HG03064 (cell line): ENCODE measurements at regions not wholly inside any gene's neighbourhood (a gene's known extent, or its start where the extent isn't known, plus 50 kb on each side); places are given as distances from the start of the nearest gene placed in this dataset.

Experiments used
- ATAC-seq: cut with Tn5 transposase; IDR thresholded peaks from one replicate; pipeline ENCODE4 v1.9.1; 2021; ENCODE audit warnings: low read depth; ENCODE audit not compliant: unreplicated experiment

GRCh38 chr13:77429320-77430142 is 102.6 kb upstream of the MYCBP2 start:
- peak; percentile 65 for ATAC-seq

GRCh38 chr13:77425705-77426104 is 98.8 kb upstream of the MYCBP2 start:
- ATAC-seq: no peak

DNA sequence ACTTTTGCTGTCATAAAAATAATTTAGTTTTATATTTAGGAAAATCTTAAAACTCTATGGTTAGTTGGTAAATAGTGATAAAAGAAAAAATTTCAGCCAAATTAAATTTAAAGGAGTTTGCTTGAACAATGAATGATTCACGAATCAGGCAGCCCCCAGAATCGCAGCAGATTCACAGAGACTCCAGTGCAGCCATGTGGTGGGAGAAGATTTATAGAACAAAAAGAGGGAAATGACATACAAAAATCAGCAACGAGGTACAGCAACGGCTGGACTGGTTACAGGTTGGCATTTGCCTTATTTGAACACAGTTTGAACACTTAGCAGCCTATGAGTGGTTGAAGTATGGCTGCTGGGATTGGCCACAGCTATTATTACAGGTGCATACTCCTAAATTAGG is 96.4 kb upstream of the MYCBP2 start:
- no peak for ATAC-seq

GRCh38 chr13:77422724-77423123 is 95.8 kb upstream of the MYCBP2 start:
- no peak for ATAC-seq

- ATAC-seq: no peak
These were observed 91.0 kb upstream of the MYCBP2 start for GRCh38 chr13:77417897-77418296.

GRCh38 chr13:77416666-77417212 is 89.8 kb upstream of the MYCBP2 start:
- no peak for ATAC-seq

- peak; percentile 85 for ATAC-seq
These were observed 88.6 kb upstream of the MYCBP2 start for GRCh38 chr13:77415253-77416071.

GRCh38 chr13:77412860-77413259 is 86.0 kb upstream of the MYCBP2 start:
- ATAC-seq: no peak

DNA sequence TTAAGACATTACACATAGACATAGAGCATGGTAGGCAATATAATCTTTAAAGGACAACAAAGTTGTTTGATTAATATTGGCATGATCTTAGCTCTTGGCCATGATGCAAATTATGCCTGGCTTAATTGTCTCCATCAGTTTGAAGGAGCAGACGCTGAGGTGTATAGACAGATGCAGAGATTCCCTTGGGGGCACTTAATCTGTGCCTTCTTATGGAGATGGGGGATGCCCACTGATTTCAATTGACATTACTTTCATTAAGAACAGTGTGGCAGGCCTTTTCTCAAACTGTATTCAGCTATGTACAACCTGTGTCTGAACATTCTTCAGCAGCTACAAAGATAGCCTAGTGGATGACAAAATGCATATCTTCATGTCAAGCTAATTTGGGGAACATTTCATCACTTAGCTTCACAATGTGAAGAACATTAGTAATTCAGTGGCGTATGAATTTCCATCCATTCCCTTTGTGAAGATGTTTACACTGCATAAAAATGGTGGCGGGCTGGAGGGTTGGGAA is 85.3 kb upstream of the MYCBP2 start:
- no peak for ATAC-seq

GRCh38 chr13:77409412-77409811 is 82.5 kb upstream of the MYCBP2 start:
- no peak for ATAC-seq

DNA sequence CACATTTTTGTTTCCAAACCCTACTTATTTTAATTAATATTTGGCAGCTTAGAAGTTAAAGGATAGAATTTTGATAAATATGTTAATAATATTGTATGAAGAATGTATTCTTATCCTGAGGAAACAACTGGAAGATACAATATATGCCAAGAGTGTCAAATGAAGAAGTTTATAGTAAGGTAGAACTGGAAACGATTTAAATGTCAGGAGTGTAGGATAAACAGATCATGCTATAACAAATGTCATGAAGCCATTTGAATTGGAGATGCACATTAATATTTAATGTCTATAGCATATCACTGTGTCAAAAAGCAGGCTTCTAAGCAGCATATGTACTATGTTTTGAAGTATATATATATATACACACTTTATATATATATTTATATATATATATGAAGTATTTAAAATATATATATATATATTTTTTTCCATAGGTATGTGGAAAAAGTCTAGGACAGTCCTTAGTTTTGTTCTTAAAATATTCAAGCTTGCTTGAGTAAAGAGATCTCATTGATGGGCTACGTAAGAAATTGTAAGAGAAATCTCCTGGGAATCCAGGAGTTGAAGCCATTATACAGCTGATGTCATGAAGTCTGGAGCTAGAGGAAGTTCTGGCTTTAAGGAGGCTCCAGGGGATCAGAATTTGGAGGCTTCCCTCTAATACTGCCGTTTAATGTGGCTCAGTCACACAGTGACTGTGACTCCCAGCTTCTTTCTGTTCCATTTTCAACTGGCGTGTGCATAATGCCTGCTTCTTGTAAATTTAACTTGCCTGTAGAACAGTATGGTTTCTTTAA is 79.9 kb upstream of the MYCBP2 start:
- ATAC-seq: no peak

- ATAC-seq: no peak
These were observed 72.1 kb upstream of the MYCBP2 start for GRCh38 chr13:77398825-77399620.

DNA sequence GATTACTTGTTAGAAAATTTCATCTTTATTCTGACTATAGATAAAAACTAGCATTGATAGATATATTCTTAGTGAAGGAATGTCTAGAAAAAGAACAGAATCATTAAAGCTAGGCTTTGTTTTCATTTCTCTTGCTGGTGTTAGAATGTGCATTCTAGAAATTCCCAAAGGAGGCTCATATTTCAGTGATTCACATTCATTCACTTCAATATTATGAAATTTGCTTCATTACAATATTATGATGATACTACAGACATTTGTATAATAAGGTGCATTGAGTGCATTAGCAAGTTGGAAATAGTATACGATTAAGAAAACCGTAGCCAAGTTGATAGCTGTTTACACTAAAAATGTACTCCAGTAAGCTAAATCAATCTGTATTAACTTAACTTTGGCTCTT is 70.7 kb upstream of the MYCBP2 start:
- no peak for ATAC-seq

DNA sequence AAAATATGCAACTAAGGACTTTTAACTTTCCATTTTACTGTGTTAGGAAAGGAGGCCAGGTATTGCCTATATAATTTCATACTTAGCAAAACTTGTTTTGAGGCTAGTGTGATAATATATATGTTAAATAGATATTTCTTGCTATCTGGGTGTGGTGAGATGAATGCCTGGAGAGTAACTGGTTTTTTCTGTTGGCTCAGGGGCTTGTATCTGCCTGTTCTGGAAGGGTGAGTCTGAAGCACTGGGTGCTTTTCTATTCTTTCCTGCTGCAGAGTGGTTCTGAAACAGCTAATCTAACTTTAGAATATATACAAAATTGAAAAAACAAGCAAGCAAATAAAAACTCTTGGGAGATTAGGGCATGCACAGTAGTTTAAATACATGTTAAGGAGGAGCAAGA is 64.6 kb upstream of the MYCBP2 start:
- no peak for ATAC-seq

GRCh38 chr13:77390391-77390790 is 63.5 kb upstream of the MYCBP2 start:
- ATAC-seq: no peak

DNA sequence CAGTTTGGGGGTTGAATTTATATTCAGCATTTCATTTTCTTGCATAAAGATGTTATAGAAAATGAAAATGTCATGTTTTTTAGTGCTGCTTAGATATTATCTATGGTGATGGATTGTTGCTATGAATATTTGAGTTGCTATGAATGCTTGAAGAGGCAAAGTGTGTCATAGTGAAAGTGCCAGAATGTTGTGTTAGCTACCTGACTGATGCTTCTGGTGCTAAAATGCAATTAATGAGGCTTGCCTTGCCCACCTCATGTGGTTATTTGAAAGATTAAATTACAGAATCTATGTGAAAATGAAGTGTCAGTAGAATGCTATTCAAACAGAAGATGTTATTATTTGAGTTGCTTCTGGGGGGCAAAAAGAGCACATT is 62.7 kb upstream of the MYCBP2 start:
- ATAC-seq: no peak

DNA sequence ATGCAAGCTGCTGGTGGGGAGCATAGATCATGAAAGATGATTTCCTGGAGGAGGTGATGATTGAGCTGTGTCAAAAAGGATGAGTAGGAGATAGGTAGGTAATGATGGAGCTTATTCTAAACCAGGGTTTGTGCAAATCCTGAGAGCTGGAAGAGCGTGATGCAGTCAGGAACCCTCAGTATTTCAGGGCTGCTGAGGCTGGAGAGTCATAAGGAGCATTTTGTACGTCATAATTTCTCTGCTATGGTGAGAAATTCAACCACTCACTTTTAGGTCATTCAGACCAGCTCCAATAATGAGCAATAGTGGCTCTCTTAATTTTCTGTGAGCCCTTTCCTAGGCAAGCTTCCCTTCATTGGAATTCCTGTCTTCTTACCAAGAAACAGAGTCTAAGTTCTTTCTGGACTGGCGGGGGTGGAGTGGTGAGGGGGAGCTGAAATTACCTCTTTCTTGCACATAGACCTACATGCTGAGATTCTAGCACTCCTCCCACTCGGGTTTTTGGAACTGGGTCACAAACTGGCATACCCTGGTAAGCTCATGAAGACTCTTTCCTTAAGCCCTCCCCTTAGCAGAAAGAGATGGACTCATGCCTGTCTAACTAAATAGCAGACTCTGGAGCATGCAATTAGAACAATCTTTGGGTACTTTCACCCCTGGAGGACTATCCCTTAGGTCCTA is 62.2 kb upstream of the MYCBP2 start:
- ATAC-seq: no peak

DNA sequence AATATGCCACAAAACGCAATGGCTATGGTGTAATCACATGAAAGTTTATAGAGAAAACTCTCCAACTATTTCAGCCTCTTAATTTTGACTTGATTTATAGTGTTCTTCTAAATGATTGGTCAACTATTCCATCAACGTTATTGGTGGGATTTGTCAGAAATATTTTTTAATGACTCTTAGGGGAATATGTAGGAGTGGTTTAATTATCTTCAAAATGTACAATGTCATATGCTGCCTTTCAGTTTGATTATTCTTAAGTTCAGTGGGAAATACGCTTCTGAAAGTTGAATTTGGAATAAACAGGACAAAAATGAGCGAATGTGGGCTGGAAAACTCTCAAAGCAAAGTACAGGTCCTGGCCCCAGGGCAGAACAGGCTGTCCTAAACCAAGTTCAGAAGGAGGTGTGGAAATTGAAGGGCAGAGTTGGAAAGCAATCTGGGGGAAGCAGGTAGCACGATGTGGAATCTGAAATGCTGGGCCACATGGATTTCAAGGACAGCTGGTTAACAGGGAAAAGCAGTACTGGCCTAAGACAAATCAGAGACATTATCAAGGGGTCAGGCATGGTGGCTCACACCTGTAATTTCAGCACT is 60.8 kb upstream of the MYCBP2 start:
- ATAC-seq: no peak
